ENCODE measurements at regions not wholly inside any gene's neighbourhood (a gene's known extent, or its start where the extent isn't known, plus 50 kb on each side); places are given as distances from the start of the nearest gene placed in this dataset.

- no peaks in the 10 kb centered on the region for H3K27me3 ChIP-seq (ENCODE audit: control insufficient read depth, insufficient read depth, low read length)
- H3K4me1 ChIP-seq (ENCODE audit: control insufficient read depth, insufficient read depth, low read length), result no peaks in the 10 kb centered on the region
- H3K4me3 ChIP-seq (ENCODE audit: low read depth in 2 of 2, low read length in 2 of 2), result no peak overlapping the region
- in situ Hi-C loops (cut with HindIII; ENCODE audit: low pct_unique_long_range_greater_than_20kb, low sequenced_read_pairs), result no loop called here
- CTCF ChIA-PET, result no interaction called here
- no peaks in the 10 kb centered on the region for H3K9me3 ChIP-seq (ENCODE audit: control insufficient read depth, insufficient read depth, low read depth, low read length)
- ATAC-seq (no peak), DNase-seq (ENCODE audit: low read depth, low spot score) (no peak)
- no peaks in the 10 kb centered on the region for H3K36me3 ChIP-seq (ENCODE audit: control insufficient read depth, insufficient read depth, low read length)
- no peak overlapping the region for H3K27ac ChIP-seq (ENCODE audit: low read length)
- no TSS peak for BruUV-seq (replicated peaks)
- TF ChIP-seq TCF7L2 (IDR thresholded peaks at IDR 0.05; ENCODE audit: low read depth, low read length), result no peak
- TF ChIP-seq REST (IDR thresholded peaks at IDR 0.05; ENCODE audit: insufficient read depth in 1 of 2, low read depth in 2 of 2, low read length in 1 of 2), result no peak
- TF ChIP-seq CTCF (IDR thresholded peaks at IDR 0.05), result no peak
- TF ChIP-seq POLR2AphosphoS5 (IDR thresholded peaks at IDR 0.05; ENCODE audit: low read depth, low read length), result no peak
- no peak for TF ChIP-seq SIN3A (IDR thresholded peaks at IDR 0.05; ENCODE audit: borderline replicate concordance, insufficient read depth, low read depth, low read length)
- POLR2A ChIA-PET, result no interaction called here
- intact Hi-C loops (cut with micrococcal nuclease; ENCODE audit: unreplicated experiment), result no loop called here
These were observed 526.4 kb upstream of the SPHKAP start for GRCh38 chr2:228707846-228708245.

- no peak for TF ChIP-seq REST (IDR thresholded peaks at IDR 0.05; ENCODE audit: insufficient read depth in 1 of 2, low read depth in 2 of 2, low read length in 1 of 2)
- TF ChIP-seq POLR2AphosphoS5 (IDR thresholded peaks at IDR 0.05; ENCODE audit: low read depth, low read length), result no peak
- TF ChIP-seq TCF7L2 (IDR thresholded peaks at IDR 0.05; ENCODE audit: low read depth, low read length), result no peak
- TF ChIP-seq CTCF (IDR thresholded peaks at IDR 0.05), result no peak
- TF ChIP-seq SIN3A (IDR thresholded peaks at IDR 0.05; ENCODE audit: borderline replicate concordance, insufficient read depth, low read depth, low read length), result no peak
- no peak for ATAC-seq
- H3K4me1 ChIP-seq (ENCODE audit: control insufficient read depth, insufficient read depth, low read length), result no peaks in the 10 kb centered on the region
- no peak for DNase-seq (ENCODE audit: low read depth, low spot score)
- in situ Hi-C loops (cut with HindIII; ENCODE audit: low pct_unique_long_range_greater_than_20kb, low sequenced_read_pairs) (no loop called here), intact Hi-C loops (cut with micrococcal nuclease; ENCODE audit: unreplicated experiment) (no loop called here)
- no peaks in the 10 kb centered on the region for H3K9me3 ChIP-seq (ENCODE audit: control insufficient read depth, insufficient read depth, low read depth, low read length)
- H3K27ac ChIP-seq (ENCODE audit: low read length), result no peak overlapping the region
- POLR2A ChIA-PET, result no interaction called here
- no peaks in the 10 kb centered on the region for H3K27me3 ChIP-seq (ENCODE audit: control insufficient read depth, insufficient read depth, low read length)
- CTCF ChIA-PET, result no interaction called here
- no peaks in the 10 kb centered on the region for H3K36me3 ChIP-seq (ENCODE audit: control insufficient read depth, insufficient read depth, low read length)
- no peak overlapping the region for H3K4me3 ChIP-seq (ENCODE audit: low read depth in 2 of 2, low read length in 2 of 2)
- no TSS peak for BruUV-seq (replicated peaks)
These were observed 523.8 kb upstream of the SPHKAP start for GRCh38 chr2:228705318-228705717.

Data from Panc1 (cell line).